ENCODE measurements at regions not wholly inside any gene's neighbourhood (a gene's known extent, or its start where the extent isn't known, plus 50 kb on each side); places are given as distances from the start of the nearest gene placed in this dataset.

DNA sequence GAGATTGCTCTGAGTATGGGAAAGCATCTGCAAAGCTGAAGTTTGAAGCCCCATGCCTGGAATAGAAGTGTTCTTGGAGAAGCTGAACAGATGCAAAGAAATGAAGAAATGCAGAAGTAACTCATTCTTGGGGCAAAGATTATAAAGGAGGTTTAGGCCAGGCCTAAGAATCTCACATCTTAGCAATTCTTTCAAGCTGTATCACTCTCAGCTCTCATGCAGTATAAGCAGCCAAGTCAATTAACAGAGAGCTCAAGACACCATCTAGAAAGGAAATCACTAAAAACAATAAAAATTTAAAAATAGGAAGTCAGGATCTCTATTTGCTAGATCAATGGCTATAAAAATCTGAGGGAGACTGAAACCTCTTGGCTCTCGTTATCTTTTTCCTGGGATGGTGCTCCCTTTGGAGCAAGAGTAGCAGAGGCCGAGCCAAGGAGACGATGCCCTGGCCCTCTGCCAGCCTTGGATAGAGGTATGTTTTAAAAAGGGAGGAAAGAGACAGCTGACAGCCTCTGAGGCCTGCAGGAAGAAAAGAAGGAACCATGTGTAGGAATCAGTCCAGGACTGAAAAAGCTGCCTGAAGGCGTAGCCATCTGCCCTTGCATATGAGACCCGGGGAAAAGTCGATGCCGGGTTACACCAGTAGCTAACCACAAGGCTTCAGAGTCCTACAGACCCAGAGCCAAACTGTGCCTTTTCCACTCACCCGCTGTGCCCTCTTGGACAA is 229.8 kb downstream of the BLID start:
- POLR2A ChIA-PET (ENCODE audit: unreplicated experiment) = no interaction called here
- CTCF ChIA-PET = no interaction called here

DNA sequence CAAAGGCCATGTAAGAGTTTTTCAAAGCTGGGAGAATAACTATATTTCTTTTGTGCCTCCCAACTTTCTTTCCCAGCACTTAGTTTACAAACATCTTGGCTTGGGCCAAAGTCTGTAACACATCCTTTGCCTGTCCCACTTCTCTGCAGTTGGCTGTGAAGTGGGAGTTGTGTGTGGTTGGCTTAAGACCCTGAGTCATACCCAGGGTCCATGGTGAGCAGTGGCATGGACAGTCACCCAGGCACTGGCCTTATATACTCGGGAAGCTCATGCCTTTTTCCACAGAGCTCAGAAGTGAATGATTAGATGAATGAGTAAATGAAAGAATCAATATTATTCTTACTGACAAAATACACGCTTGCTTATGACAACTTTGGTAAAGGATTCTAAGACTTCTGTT is 231.4 kb downstream of the BLID start:
- Histone ChIP-seq H3K27ac (no peak overlapping the region), H3K9me3 (ENCODE audit: insufficient read depth, low read depth) (no peaks in the 10 kb centered on the region; the same call in 1 of the 2 replicates), H3K36me3 (ENCODE audit: low read depth) (no peaks in the 10 kb centered on the region), H2AFZ (no peak overlapping the region), H3K4me3 (no peak overlapping the region), H3K79me2 (ENCODE audit: low read depth) (no peaks in the 10 kb centered on the region), H3K4me1 (replicated peaks; ENCODE audit: insufficient read depth) (peaks cover 6% of the 10 kb centered on the region), H3K9me2 (ENCODE audit: insufficient read depth) (no peaks in the 10 kb centered on the region), H4K20me1 (ENCODE audit: insufficient read depth) (no peaks in the 10 kb centered on the region), H3K27me3 (ENCODE audit: insufficient read depth, low read depth) (no peaks in the 10 kb centered on the region), H3K4me2 (no peak overlapping the region), H3F3A (ENCODE audit: insufficient read depth, low read depth) (no peaks in the 10 kb centered on the region)
- POLR2A ChIA-PET (ENCODE audit: unreplicated experiment) = no interaction called here
- DNase-seq = no peak
- no TSS peak for BruUV-seq (replicated peaks)
- no peak for TF ChIP-seq EZH2 (IDR thresholded peaks at IDR 0.05; ENCODE audit: low read depth)
- TF ChIP-seq, protein P1, sequence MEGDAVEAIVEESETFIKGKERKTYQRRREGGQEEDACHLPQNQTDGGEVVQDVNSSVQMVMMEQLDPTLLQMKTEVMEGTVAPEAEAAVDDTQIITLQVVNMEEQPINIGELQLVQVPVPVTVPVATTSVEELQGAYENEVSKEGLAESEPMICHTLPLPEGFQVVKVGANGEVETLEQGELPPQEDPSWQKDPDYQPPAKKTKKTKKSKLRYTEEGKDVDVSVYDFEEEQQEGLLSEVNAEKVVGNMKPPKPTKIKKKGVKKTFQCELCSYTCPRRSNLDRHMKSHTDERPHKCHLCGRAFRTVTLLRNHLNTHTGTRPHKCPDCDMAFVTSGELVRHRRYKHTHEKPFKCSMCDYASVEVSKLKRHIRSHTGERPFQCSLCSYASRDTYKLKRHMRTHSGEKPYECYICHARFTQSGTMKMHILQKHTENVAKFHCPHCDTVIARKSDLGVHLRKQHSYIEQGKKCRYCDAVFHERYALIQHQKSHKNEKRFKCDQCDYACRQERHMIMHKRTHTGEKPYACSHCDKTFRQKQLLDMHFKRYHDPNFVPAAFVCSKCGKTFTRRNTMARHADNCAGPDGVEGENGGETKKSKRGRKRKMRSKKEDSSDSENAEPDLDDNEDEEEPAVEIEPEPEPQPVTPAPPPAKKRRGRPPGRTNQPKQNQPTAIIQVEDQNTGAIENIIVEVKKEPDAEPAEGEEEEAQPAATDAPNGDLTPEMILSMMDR (conservative IDR thresholded peaks at IDR 0.05) = no peak
- CTCF ChIA-PET = no interaction called here
- intact Hi-C loops (cut with micrococcal nuclease; ENCODE audit: unreplicated experiment) = no loop called here

More for the DNA sequence above, 229.8 kb downstream of the BLID start:
- no peak for DNase-seq
- Histone ChIP-seq H3K4me1 (replicated peaks; ENCODE audit: insufficient read depth) (peaks cover 21% of the 10 kb centered on the region), H3F3A (ENCODE audit: insufficient read depth, low read depth) (peaks cover under 1% of the 10 kb centered on the region; the same call in 1 of the 2 replicates), H4K20me1 (ENCODE audit: insufficient read depth) (no peaks in the 10 kb centered on the region), H3K4me3 (no peak overlapping the region), H3K79me2 (ENCODE audit: low read depth) (no peaks in the 10 kb centered on the region), H2AFZ (no peak overlapping the region), H3K27me3 (ENCODE audit: insufficient read depth, low read depth) (no peaks in the 10 kb centered on the region), H3K9me3 (ENCODE audit: insufficient read depth, low read depth) (no peaks in the 10 kb centered on the region; the same call in 1 of the 2 replicates), H3K27ac (no peak overlapping the region), H3K36me3 (ENCODE audit: low read depth) (no peaks in the 10 kb centered on the region), H3K9me2 (ENCODE audit: insufficient read depth) (no peaks in the 10 kb centered on the region), H3K4me2 (no peak overlapping the region)
- BruUV-seq (replicated peaks) = no TSS peak
- intact Hi-C loops (cut with micrococcal nuclease; ENCODE audit: unreplicated experiment) = no loop called here
- TF ChIP-seq, protein P1 (conservative IDR thresholded peaks at IDR 0.05) = no peak
- TF ChIP-seq EZH2 (IDR thresholded peaks at IDR 0.05; ENCODE audit: low read depth) = no peak

DNA sequence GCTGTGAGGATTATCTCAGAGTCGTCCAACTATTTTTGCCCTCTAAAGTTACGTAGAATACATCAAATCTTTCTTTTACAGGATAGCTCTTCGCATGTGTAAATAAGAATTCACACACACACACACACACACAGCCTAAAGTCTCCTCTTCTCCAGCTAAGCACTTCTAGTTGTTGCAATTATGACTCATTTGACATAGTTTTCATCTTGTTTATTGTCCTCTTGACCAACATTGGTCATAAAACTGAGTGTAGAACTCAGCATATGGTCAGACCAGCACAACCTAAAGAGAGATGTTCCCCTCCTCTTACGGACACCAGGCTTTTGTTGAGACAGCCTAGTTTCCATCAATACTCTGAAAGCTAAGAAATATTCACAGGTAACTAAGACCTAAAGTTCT is 234.2 kb downstream of the BLID start:
- Histone ChIP-seq H3K4me1 (replicated peaks; ENCODE audit: insufficient read depth) (no peaks in the 10 kb centered on the region; the same call in 1 of the 2 replicates), H3K4me2 (no peak overlapping the region), H3K27me3 (ENCODE audit: insufficient read depth, low read depth) (no peaks in the 10 kb centered on the region), H2AFZ (no peak overlapping the region), H3K79me2 (ENCODE audit: low read depth) (no peaks in the 10 kb centered on the region), H3K36me3 (ENCODE audit: low read depth) (no peaks in the 10 kb centered on the region), H4K20me1 (ENCODE audit: insufficient read depth) (no peaks in the 10 kb centered on the region), H3F3A (ENCODE audit: insufficient read depth, low read depth) (no peaks in the 10 kb centered on the region), H3K27ac (no peak overlapping the region), H3K9me2 (ENCODE audit: insufficient read depth) (no peaks in the 10 kb centered on the region), H3K4me3 (no peak overlapping the region), H3K9me3 (ENCODE audit: insufficient read depth, low read depth) (no peaks in the 10 kb centered on the region; the same call in 1 of the 2 replicates)
- POLR2A ChIA-PET (ENCODE audit: unreplicated experiment) = no interaction called here
- DNase-seq = no peak
- intact Hi-C loops (cut with micrococcal nuclease; ENCODE audit: unreplicated experiment) = no loop called here
- TF ChIP-seq, protein P1 (conservative IDR thresholded peaks at IDR 0.05) = no peak
- CTCF ChIA-PET = no interaction called here
- BruUV-seq (replicated peaks) = no TSS peak
